Fibroblast of skin of right biceps (primary cell): ENCODE measurements at regions not wholly inside any gene's neighbourhood (a gene's known extent, or its start where the extent isn't known, plus 50 kb on each side); places are given as distances from the start of the nearest gene placed in this dataset.
A peak's percentile ranks its signal among the peaks of the same experiment; 100 is the strongest.

Experiments
- DNase-seq: peaks from one replicate; pipeline ENCODE4 v3.0.0-alpha.2; 2013

DNA sequence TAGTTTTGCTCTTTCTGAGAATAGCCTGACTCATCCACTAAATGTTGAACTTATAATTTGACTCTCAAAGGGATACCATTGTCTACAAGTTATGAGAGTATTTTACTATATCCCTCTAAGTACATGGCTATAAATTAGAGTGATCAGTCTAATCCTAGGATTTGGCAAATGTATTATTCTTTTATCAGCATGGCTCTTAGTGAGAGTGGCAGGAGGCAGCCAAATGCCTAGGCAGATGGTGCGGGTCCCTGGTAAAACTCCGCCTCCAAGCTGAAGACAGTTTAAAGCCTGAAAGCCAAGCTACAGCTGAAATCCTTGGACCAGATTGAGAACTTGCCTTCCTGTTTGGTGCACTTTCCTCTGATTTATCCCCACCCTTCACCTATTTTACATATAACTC lies 631.8 kb downstream of the SQOR start:
- DNase-seq = no peak

GRCh38 chr15:46270481-46271147 lies 635.8 kb downstream of the SQOR start:
- no peak for DNase-seq

DNA sequence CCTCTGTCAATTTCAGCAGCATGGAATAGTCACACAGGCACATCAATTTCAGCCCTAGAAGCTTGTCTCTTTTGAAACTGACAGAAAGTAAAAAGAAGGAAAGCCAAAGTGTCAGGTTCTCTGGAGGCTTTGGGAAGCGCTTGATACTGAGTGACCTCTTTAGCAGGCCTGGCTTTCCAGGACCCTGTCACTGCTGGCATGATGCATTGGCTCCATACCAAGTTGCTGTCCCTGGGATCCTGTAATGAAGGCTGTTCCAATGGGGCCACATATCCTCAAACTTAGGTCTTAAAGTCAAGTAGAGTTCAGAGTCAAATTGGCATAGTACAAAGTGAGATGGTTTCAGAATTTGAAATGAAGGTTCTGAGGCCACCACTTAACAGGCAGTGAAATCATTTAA lies 640.9 kb downstream of the SQOR start:
- DNase-seq = no peak

- no peak for DNase-seq
These were observed 642.6 kb downstream of the SQOR start for GRCh38 chr15:46277451-46277850.

- no peak for DNase-seq
These were observed 643.2 kb downstream of the SQOR start for GRCh38 chr15:46278062-46278461.

DNA sequence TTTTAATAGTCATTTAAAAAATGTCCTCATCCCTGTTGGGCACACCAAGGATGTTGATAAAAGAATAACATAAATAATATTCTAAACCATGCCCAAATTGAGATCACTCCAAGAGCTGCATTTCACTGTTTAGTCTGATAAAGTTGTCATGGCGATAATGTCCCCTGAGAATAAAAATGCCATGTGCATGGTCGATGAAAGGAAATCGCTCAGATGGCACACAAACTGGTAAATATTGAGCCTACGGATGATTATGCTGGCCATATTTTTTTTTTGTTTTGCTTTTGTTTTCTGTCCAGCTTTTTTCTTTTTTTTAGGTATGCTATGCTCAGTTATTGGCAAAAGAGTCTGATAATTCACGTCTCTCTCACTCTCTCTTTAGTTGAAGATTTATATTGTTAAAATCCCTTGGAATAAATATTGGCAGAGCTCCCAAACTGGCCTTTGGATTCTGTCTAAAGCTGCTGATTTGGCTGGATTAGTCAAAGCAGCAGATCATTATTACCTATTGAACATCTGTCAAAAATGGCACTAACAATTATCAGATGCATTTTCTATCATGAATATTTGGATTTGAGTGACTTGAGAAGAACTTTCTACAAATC lies 643.8 kb downstream of the SQOR start:
- DNase-seq = no peak

- DNase-seq = peak; percentile 12
These were observed 646.1 kb downstream of the SQOR start for GRCh38 chr15:46280762-46281542.

- DNase-seq = no peak
These were observed 658.7 kb downstream of the SQOR start for GRCh38 chr15:46293550-46293949.

DNA sequence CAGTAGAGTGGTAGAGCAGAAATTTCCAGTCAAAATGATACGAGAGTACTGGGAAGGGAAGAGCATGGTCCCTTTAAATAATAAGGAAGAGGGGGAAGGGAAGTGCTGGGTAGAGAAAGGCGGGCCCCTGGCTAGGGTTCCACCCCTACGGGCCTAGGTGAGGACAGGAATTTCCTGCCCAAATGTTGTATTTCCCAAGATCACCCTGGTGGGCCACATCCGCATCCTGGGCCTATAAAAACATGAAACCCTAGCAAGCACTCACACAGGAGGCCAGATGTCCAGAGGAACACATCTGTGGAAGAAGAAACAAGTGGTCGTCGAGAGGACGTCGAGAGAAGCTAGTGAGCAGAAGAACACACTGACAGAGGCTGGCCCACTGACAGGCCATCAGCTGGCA lies 661.2 kb downstream of the SQOR start:
- no peak for DNase-seq

GRCh38 chr15:46296797-46297196 lies 662.0 kb downstream of the SQOR start:
- no peak for DNase-seq

DNA sequence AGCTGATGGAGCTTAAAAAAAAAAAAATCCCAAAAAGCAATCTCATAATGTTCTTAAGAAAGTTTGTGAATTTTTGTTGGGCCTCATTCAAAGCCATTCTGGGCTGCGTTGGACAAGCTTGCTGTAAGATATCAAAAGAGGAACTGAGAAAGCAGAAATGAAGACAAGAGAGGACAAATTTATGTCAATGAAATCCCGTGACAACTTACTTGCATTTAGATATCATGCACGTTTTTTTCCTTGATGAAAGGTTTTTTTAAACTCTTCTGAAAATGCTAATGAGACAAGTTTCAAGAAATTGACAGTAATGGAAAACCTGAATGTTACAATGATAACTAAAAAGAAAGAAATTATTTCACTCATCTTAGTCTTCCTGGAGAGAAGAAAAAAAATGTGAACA lies 662.9 kb downstream of the SQOR start:
- DNase-seq = no peak

DNA sequence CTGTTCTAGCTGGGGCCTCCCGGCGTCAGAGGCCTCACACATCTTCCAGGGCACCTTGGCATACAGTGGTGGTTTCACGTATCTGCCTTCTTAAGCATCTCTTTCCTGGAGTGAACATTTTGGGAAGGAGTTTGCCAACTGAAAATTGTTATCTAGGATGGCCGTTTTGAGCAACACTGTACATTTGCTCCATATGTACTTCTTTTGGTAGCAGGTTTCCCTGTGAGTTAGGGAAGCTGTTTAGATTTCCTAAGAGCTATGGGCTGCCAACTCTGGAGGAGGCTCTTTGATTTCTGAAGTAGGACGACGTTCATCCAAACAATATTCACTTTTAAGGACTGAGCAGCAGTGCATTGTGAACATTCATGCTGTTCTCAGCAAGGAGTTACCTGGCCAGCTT lies 665.9 kb downstream of the SQOR start:
- DNase-seq = no peak

GRCh38 chr15:46301291-46301690 lies 666.5 kb downstream of the SQOR start:
- no peak for DNase-seq

DNA sequence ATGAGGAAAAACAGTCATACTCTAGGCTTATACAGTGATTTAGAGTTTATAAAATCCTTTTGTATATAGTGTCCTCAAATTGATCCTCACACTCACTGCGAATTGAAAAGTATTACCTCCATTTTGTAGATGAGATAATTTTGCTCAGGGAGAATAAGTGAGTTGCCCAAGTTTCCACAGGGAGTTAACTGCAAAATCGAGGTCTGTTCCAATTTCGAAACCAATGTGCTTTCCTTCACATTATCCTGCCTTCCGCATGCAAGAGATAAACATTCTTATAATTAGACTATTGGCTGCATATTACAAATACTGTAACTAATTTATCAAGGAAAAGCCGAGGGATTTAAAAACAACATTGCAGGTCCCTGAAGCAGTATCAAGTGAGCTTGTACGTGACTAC lies 667.0 kb downstream of the SQOR start:
- no peak for DNase-seq

DNA sequence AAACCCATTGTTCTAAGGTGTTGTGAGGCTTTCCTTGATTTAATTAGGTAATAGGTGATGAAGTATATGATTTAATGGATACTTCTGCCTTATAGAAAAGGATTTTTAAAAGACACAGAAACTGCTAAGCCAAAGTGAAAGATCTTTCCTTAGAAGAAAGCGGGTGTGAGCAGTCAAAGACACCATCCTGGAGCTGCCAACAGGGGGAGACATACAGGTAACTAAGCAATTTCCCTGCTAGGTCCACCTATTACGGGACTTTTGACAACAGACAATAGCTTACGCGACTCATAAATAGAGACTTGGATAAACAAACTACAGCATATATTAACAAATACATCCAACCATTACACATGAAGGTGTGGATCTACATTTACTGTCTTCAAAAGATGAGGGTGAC lies 669.5 kb downstream of the SQOR start:
- no peak for DNase-seq

GRCh38 chr15:46307746-46308145 lies 672.9 kb downstream of the SQOR start:
- DNase-seq = no peak

DNA sequence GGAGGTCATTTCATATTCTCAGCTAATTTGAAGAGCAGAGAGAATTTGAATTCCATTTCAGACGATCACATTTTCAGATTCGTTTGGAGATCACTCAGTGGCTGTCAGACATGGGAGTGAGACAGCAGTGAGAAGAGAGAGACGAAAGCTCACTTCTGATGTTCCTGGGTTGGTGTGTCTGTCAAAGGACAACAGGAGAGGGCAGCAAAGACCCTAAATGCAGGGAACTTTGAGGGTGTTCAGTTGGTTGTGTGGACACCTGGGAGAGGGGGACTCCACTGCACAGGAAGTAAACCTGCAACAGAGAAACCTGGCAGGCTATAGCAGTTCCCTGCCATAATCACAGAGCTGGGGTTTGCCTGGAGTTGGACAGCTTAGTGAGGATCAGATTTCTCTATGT lies 675.1 kb downstream of the SQOR start:
- DNase-seq = no peak

DNA sequence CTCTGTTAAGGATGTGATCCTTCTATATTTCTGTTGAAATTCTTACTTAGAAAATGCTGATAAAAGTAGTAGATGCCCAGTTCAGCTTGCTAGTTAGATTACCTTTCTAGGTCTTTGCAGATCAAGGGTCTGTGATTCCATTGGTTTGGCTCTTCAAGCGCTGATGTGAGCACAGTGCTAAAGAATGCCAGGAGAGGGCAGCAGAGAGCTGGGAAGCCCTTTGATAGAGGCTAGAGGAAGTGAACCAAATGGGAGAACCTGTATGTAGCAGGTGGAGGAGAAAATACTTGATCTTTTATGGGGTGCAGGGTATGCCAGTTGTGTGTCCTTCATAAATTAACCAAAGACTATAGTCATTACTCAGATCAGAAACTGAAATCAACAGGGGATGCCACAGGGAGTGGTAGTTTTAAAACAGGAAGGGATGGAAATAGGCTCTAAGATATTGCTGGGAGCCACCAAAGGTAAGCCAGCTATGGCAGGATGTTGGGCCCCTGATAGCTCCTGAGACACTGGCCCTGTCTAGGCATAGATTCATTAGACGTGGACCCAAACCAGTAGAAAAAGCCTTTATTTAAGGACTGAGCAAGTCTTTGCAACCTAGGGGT lies 677.4 kb downstream of the SQOR start:
- DNase-seq = peak; percentile 48

GRCh38 chr15:46315434-46315833 lies 680.6 kb downstream of the SQOR start:
- DNase-seq = no peak

- DNase-seq = no peak
These were observed 681.2 kb downstream of the SQOR start for GRCh38 chr15:46316024-46316423.

DNA sequence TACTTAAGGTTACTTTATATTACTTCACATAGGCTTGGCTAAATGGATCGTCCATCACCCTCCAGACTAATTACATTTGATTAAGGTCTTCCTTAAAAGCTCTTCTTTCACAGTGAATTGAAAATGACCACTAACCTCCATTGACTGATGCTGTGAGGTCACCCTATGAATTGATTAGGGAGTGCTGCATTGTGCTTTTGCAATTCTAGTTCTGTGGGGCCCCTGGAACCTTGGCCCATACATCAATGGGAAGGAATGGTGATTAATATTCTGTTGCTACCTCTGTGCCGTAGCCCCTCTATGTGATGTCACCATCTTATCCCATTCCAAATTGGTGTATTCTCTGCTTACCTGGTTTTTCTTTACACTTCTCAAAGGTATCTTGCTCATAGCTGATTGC lies 682.2 kb downstream of the SQOR start:
- no peak for DNase-seq

DNA sequence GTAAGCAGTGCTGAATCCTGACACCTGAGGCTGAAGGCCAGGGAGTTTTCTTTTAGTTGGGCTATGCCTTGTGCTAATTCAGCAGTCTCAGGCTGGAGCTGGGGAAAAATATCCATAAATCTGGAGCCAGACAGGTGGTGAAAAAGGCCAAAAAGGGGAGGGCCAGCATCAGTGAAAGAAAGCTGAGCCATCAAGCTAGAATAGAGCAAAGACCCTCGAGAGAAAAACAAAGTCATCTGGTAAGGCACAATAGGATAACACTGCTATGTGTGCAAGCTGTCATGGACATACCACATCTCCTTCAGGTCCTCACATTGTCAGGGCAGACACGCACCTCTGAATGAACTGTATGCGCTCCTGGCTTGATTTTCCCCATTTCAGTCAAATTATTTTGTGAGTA lies 687.9 kb downstream of the SQOR start:
- DNase-seq = no peak

DNA sequence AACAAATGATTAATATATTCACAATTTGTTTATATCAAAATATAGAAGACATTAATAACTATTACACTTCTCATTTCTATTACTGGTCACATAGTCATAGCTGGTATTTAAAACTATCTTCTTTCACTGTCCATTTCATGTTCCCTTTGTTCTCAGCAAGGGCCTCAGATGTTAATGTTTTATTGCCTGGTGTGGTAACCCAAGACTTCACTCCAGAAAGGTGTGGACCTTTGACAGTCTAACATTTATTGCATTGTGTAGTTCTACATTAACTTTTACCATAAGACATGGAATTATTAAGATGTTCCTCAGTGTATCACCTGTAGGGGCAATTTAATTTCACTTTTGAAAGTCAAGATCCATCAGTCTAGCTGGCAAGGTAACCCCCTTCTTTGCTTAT lies 691.3 kb downstream of the SQOR start:
- no peak for DNase-seq

- no peak for DNase-seq
These were observed 694.0 kb downstream of the SQOR start for GRCh38 chr15:46328821-46329220.
